Liver (tissue), 8 donors: ENCODE measurements at regions not wholly inside any gene's neighbourhood (a gene's known extent, or its start where the extent isn't known, plus 50 kb on each side); places are given as distances from the start of the nearest gene placed in this dataset.

Source experiments
- DNase-seq: peaks from one replicate; pipeline ENCODE4 v3.0.0-alpha.2; 2017; ENCODE audit warnings: low spot score
- H3K27ac ChIP-seq, 2 donors: one replicate each; pipeline ENCODE4 v1.7.0; 2013; ENCODE audit warnings: inconsistent platforms in 2 of 2, low read length in 2 of 2, control low read depth in 1 of 2, low read depth in 1 of 2, mild to moderate bottlenecking in 1 of 2
- H3K27me3 ChIP-seq, 4 donors: one replicate each; pipeline versions ENCODE4 v1.6.1 to v1.7.0; 2013; ENCODE audit warnings: low read length in 3 of 4, inconsistent platforms in 1 of 4, mild to moderate bottlenecking in 1 of 4, moderate library complexity in 1 of 4; ENCODE audit not compliant: control insufficient read depth in 4 of 4, insufficient read depth in 4 of 4
- H3K36me3 ChIP-seq, 4 donors: one replicate each; pipeline versions ENCODE4 v1.6.1 to v1.7.0; 2013; ENCODE audit warnings: low read length in 3 of 4, mild to moderate bottlenecking in 3 of 4, low read depth in 1 of 4, moderate library complexity in 1 of 4; ENCODE audit not compliant: control insufficient read depth in 4 of 4, insufficient read depth in 3 of 4
- H3K4me1 ChIP-seq, 4 donors: one replicate each; pipeline versions ENCODE4 v1.6.1 to v1.7.0; 2013; ENCODE audit warnings: low read length in 3 of 4, mild to moderate bottlenecking in 3 of 4, moderate library complexity in 1 of 4; ENCODE audit not compliant: control insufficient read depth in 4 of 4, insufficient read depth in 4 of 4
- H3K4me3 ChIP-seq, 3 donors: one replicate each; pipeline versions ENCODE4 v1.6.1 to v1.7.0; 2013; ENCODE audit warnings: low read length in 3 of 3, control low read depth in 1 of 3, low read depth in 1 of 3, mild to moderate bottlenecking in 1 of 3
- H3K9ac ChIP-seq, 2 donors: one replicate each; pipeline ENCODE4 v1.7.0; 2013; ENCODE audit warnings: low read length in 2 of 2, mild to moderate bottlenecking in 2 of 2, moderate library complexity in 2 of 2, control low read depth in 1 of 2, low read depth in 1 of 2
- H3K9me3 ChIP-seq, 4 donors: one replicate each; pipeline versions ENCODE4 v1.6.1 to v1.7.0; 2013; ENCODE audit warnings: low read length in 3 of 4; ENCODE audit not compliant: control insufficient read depth in 4 of 4
- EGR1 ChIP-seq, 2 donors: IDR thresholded peaks; 2 replicates each; pipeline ENCODE4 v1.6.1; 2016 to 2018; ENCODE audit warnings: antibody characterized with exemption in 2 of 2, low read depth in 2 of 2
- FOXA1 ChIP-seq: IDR thresholded peaks from 2 replicates; pipeline ENCODE4 v1.6.1; 2016; ENCODE audit warnings: antibody characterized with exemption
- FOXA2 ChIP-seq: IDR thresholded peaks from 2 replicates; pipeline ENCODE4 v1.6.1; 2016; ENCODE audit warnings: antibody characterized with exemption
- GABPA ChIP-seq, 2 donors: IDR thresholded peaks in 1 of 2; conservative IDR thresholded peaks in 1 of 2; 2 replicates each; pipeline ENCODE4 v1.6.1; 2016; ENCODE audit warnings: antibody characterized with exemption in 2 of 2, mild to moderate bottlenecking in 1 of 2, moderate library complexity in 1 of 2
- HNF4A ChIP-seq, 2 donors: conservative IDR thresholded peaks; 2 replicates each; pipeline ENCODE4 v1.6.1; 2016; ENCODE audit warnings: antibody characterized with exemption in 2 of 2, mild to moderate bottlenecking in 2 of 2
- HNF4G ChIP-seq: IDR thresholded peaks from 2 replicates; pipeline ENCODE4 v1.6.1; 2016; ENCODE audit warnings: antibody characterized with exemption
- JUND ChIP-seq, 2 donors: IDR thresholded peaks; 2 replicates each; pipeline ENCODE4 v1.6.1; 2016; ENCODE audit warnings: antibody characterized with exemption in 2 of 2
- NR2F2 ChIP-seq: IDR thresholded peaks from 2 replicates; pipeline ENCODE4 v1.6.1; 2016; ENCODE audit warnings: antibody characterized with exemption
- RAD21 ChIP-seq, 2 donors: IDR thresholded peaks; 2 replicates each; pipeline ENCODE4 v1.6.1; 2016; ENCODE audit warnings: antibody characterized with exemption in 2 of 2, mild to moderate bottlenecking in 2 of 2
- RXRA ChIP-seq, 2 donors: IDR thresholded peaks; 2 replicates each; pipeline ENCODE4 v1.6.1; 2017 to 2018; ENCODE audit warnings: antibody characterized with exemption in 2 of 2, mild to moderate bottlenecking in 1 of 2
- SP1 ChIP-seq: IDR thresholded peaks from 2 replicates; pipeline ENCODE4 v1.6.1; 2018; ENCODE audit warnings: antibody characterized with exemption, mild to moderate bottlenecking
- TAF1 ChIP-seq: conservative IDR thresholded peaks from 2 replicates; pipeline ENCODE4 v1.6.1; 2016; ENCODE audit warnings: antibody characterized with exemption, mild to moderate bottlenecking
- YY1 ChIP-seq: IDR thresholded peaks from 2 replicates; pipeline ENCODE4 v1.6.1; 2016; ENCODE audit warnings: antibody characterized with exemption, mild to moderate bottlenecking
- ZBTB33 ChIP-seq: IDR thresholded peaks from 2 replicates; pipeline ENCODE4 v1.6.1; 2016; ENCODE audit warnings: antibody characterized with exemption
- WGBS: extraction: QIAGEN DNeasy Blood & Tissue Kit; methylation state at CpG from one replicate; pipeline ENCODE4 v1.1.7; 2013; 5-methylcytosine and 5-hydroxymethylcytosine counted together
- TF ChIP-seq, protein P1 (sequence below): fragments of 150-350 bp; IDR thresholded peaks from 2 replicates; pipeline ENCODE4 v1.5.1; 2017; ENCODE audit warnings: improper control_type of control experiment, low read depth, low read length; ENCODE audit not compliant: missing input control
- TF ChIP-seq, protein P2 (sequence below): IDR thresholded peaks from 2 replicates; pipeline ENCODE4 v1.6.1; 2016; ENCODE audit warnings: antibody characterized with exemption
- TF ChIP-seq, protein P3 (sequence below): IDR thresholded peaks from 2 replicates; pipeline ENCODE4 v1.6.1; 2016; ENCODE audit warnings: antibody characterized with exemption
- TF ChIP-seq, protein P4 (sequence below): IDR thresholded peaks from 2 replicates; pipeline ENCODE4 v1.6.1; 2016; ENCODE audit warnings: antibody characterized with exemption, mild to moderate bottlenecking
- donor health status: healthy.
- donor health status: healthy.
- donor health status: healthy.
- donor health status: healthy.
- donor health status: healthy.

GRCh38 chr20:48550814-48551213 is 277.0 kb downstream of the PREX1 start (continued):
- TF ChIP-seq JUND (IDR thresholded peaks at IDR 0.05) (no peak), RAD21 (IDR thresholded peaks at IDR 0.05) (no peak), TAF1 (no peak), RXRA (IDR thresholded peaks at IDR 0.05) (no peak), SP1 (no peak)
- TF ChIP-seq, protein P1, sequence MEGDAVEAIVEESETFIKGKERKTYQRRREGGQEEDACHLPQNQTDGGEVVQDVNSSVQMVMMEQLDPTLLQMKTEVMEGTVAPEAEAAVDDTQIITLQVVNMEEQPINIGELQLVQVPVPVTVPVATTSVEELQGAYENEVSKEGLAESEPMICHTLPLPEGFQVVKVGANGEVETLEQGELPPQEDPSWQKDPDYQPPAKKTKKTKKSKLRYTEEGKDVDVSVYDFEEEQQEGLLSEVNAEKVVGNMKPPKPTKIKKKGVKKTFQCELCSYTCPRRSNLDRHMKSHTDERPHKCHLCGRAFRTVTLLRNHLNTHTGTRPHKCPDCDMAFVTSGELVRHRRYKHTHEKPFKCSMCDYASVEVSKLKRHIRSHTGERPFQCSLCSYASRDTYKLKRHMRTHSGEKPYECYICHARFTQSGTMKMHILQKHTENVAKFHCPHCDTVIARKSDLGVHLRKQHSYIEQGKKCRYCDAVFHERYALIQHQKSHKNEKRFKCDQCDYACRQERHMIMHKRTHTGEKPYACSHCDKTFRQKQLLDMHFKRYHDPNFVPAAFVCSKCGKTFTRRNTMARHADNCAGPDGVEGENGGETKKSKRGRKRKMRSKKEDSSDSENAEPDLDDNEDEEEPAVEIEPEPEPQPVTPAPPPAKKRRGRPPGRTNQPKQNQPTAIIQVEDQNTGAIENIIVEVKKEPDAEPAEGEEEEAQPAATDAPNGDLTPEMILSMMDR: no peak
- TF ChIP-seq, protein P2, sequence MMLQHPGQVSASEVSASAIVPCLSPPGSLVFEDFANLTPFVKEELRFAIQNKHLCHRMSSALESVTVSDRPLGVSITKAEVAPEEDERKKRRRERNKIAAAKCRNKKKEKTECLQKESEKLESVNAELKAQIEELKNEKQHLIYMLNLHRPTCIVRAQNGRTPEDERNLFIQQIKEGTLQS: no peak

DNA sequence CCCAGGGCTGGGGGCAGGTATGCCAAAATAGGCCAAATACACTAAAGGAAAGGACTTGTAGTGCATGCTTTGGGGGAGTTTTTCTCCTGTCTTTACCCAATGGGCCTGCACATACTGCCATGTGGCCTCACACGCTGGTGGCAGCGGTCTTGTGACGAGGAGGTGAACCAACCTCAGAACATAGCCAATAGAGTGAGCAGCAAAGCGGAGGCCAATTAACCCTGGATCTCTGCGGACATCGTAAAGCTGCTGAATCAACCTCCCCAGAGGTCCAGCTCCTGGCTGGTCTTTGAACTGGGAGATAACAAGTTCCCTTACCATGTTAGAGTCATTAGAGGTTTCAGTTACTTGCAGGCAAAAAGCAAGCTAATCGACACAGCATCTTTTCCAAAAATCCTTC is 280.1 kb downstream of the PREX1 start:
- peaks cover 0 to 3% (median 0%) of the 10 kb centered on the region in 4 donors for H3K27me3 ChIP-seq
- H3K4me3 ChIP-seq: no peak overlapping the region
- H3K27ac ChIP-seq: no peak overlapping the region
- TF ChIP-seq HNF4A (conservative IDR thresholded peaks at IDR 0.05): no peak
- TF ChIP-seq, protein P3, sequence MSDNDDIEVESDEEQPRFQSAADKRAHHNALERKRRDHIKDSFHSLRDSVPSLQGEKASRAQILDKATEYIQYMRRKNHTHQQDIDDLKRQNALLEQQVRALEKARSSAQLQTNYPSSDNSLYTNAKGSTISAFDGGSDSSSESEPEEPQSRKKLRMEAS: no peak
- TF ChIP-seq HNF4G: no peak
- TF ChIP-seq EGR1 (IDR thresholded peaks at IDR 0.05; ENCODE audit: low read depth in 2 of 2): no peak
- TF ChIP-seq JUND (IDR thresholded peaks at IDR 0.05): no peak
- no peak for TF ChIP-seq NR2F2
- no peak for TF ChIP-seq GABPA (IDR thresholded peaks at IDR 0.05 in 1 of 2, conservative IDR thresholded peaks at IDR 0.05 in 1 of 2)
- TF ChIP-seq RXRA (IDR thresholded peaks at IDR 0.05): no peak
- TF ChIP-seq ZBTB33: no peak
- TF ChIP-seq TAF1: no peak
- TF ChIP-seq FOXA1: no peak
- TF ChIP-seq SP1: no peak
- TF ChIP-seq, protein P2: no peak
- TF ChIP-seq RAD21 (IDR thresholded peaks at IDR 0.05): no peak
- TF ChIP-seq, protein P4, sequence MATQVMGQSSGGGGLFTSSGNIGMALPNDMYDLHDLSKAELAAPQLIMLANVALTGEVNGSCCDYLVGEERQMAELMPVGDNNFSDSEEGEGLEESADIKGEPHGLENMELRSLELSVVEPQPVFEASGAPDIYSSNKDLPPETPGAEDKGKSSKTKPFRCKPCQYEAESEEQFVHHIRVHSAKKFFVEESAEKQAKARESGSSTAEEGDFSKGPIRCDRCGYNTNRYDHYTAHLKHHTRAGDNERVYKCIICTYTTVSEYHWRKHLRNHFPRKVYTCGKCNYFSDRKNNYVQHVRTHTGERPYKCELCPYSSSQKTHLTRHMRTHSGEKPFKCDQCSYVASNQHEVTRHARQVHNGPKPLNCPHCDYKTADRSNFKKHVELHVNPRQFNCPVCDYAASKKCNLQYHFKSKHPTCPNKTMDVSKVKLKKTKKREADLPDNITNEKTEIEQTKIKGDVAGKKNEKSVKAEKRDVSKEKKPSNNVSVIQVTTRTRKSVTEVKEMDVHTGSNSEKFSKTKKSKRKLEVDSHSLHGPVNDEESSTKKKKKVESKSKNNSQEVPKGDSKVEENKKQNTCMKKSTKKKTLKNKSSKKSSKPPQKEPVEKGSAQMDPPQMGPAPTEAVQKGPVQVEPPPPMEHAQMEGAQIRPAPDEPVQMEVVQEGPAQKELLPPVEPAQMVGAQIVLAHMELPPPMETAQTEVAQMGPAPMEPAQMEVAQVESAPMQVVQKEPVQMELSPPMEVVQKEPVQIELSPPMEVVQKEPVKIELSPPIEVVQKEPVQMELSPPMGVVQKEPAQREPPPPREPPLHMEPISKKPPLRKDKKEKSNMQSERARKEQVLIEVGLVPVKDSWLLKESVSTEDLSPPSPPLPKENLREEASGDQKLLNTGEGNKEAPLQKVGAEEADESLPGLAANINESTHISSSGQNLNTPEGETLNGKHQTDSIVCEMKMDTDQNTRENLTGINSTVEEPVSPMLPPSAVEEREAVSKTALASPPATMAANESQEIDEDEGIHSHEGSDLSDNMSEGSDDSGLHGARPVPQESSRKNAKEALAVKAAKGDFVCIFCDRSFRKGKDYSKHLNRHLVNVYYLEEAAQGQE: no peak
- no peak for TF ChIP-seq YY1
- TF ChIP-seq, protein P1: no peak
- TF ChIP-seq FOXA2: no peak
- WGBS: 92% methylated on average over 7 of the region's 7 CpGs
- H3K4me1 ChIP-seq: no peaks in the 10 kb centered on the region
- no peaks in the 10 kb centered on the region for H3K36me3 ChIP-seq
- no peak for DNase-seq
- no peaks in the 10 kb centered on the region for H3K9me3 ChIP-seq
- no peak overlapping the region for H3K9ac ChIP-seq
